ENCODE measurements at regions not wholly inside any gene's neighbourhood (a gene's known extent, or its start where the extent isn't known, plus 50 kb on each side); places are given as distances from the start of the nearest gene placed in this dataset.

DNA sequence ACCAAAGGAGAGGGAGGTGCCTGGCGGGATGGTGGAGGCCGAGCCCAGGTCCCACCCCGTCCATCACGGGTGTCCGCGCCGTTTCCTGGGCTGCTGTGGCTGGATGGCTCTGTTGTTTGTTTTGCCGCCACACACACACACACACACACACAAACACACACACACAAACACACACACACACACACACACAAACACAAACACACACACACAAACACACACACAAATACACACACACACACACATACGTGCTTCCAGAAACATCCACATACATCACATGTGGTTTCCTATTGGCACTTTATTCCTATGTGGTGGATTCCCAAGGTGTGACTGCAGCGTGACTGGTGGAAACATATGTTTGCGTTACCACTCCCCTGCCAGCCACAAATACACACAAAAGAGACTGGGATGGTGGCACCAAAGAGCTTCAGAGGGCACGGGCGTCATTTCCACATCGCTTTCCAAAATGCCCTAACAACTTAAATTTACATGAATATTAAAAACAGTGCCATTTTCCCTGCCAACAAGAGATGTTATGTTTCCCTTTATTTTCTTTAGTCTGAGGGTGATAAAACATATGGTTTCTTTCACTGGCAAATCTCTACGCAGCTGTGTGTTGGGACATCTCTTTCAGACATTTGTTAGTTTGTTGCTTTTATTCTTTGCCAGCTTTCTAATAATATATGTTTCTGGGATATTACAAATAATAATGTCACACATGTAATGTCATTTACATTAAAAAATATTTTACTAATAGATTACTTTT, 356.8 kb downstream of the BRD1 start:
- POLR2A ChIA-PET: no interaction called here
- H4K20me1 ChIP-seq (ENCODE audit: control insufficient read depth, insufficient read depth, low read length, poor library complexity, severe bottlenecking): no peaks in the 10 kb centered on the region
- no peak for TF ChIP-seq EZH2 (IDR thresholded peaks at IDR 0.05; ENCODE audit: borderline replicate concordance, insufficient read depth, low read depth, low read length, poor library complexity, severe bottlenecking)
- TF ChIP-seq, protein P1, sequence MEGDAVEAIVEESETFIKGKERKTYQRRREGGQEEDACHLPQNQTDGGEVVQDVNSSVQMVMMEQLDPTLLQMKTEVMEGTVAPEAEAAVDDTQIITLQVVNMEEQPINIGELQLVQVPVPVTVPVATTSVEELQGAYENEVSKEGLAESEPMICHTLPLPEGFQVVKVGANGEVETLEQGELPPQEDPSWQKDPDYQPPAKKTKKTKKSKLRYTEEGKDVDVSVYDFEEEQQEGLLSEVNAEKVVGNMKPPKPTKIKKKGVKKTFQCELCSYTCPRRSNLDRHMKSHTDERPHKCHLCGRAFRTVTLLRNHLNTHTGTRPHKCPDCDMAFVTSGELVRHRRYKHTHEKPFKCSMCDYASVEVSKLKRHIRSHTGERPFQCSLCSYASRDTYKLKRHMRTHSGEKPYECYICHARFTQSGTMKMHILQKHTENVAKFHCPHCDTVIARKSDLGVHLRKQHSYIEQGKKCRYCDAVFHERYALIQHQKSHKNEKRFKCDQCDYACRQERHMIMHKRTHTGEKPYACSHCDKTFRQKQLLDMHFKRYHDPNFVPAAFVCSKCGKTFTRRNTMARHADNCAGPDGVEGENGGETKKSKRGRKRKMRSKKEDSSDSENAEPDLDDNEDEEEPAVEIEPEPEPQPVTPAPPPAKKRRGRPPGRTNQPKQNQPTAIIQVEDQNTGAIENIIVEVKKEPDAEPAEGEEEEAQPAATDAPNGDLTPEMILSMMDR (IDR thresholded peaks at IDR 0.05): no peak
- Mint-ChIP-seq H3K4me1 (no peaks in the 10 kb centered on the region), H3K27me3 (no peaks in the 10 kb centered on the region), H3K4me3 (no peak overlapping the region), H3K27ac (no peak overlapping the region), H3K9me3 (ENCODE audit: insufficient read depth) (no peaks in the 10 kb centered on the region)
- H3K4me2 ChIP-seq (replicated peaks; ENCODE audit: low read depth, low read length, poor library complexity, severe bottlenecking): no peak overlapping the region
- no peak overlapping the region for H3K9ac ChIP-seq (ENCODE audit: low read length)
- H2AFZ ChIP-seq (ENCODE audit: insufficient read depth, low read depth, low read length, poor library complexity, severe bottlenecking): no peak overlapping the region
- 100% methylated on average over 3 of the region's 15 CpGs for WGBS (ENCODE audit: insufficient coverage)
- no peaks in the 10 kb centered on the region for H3K79me2 ChIP-seq (ENCODE audit: control insufficient read depth, insufficient read depth, low read length)
- no peak overlapping the region for H3K4me3 ChIP-seq (ENCODE audit: control extremely low read depth in 1 of 5, extremely low read depth in 1 of 5, insufficient read depth in 1 of 5, low read depth in 2 of 5, low read length in 4 of 5)
- no peaks in the 10 kb centered on the region for H3K36me3 ChIP-seq (replicated peaks in 1 of 2; ENCODE audit: control extremely low read depth in 1 of 2, control insufficient read depth in 1 of 2, extremely low read depth in 1 of 2, insufficient read depth in 2 of 2, low read length in 1 of 2)
- H3K4me1 ChIP-seq (ENCODE audit: control insufficient read depth in 2 of 2, insufficient read depth in 2 of 2, low read length in 2 of 2): no peaks in the 10 kb centered on the region
- DNase-seq: no peak
- H3K27ac ChIP-seq (ENCODE audit: low read length in 2 of 2): no peak overlapping the region
- CTCF ChIA-PET: no interaction called here
- intact Hi-C loops (cut with micrococcal nuclease): no loop called here
- H3K27me3 ChIP-seq (replicated peaks in 1 of 4; ENCODE audit: control extremely low read depth in 1 of 4, control insufficient read depth in 3 of 4, insufficient read depth in 4 of 4, low read length in 3 of 4): no peaks in the 10 kb centered on the region
- ATAC-seq (ENCODE audit: low read depth): no peak
- H3K9me3 ChIP-seq (ENCODE audit: control extremely low read depth in 1 of 3, control insufficient read depth in 2 of 3, insufficient read depth in 1 of 3, low read length in 2 of 3): peaks cover 0 to 13% (median 0%) of the 10 kb centered on the region in 3 donors

DNA sequence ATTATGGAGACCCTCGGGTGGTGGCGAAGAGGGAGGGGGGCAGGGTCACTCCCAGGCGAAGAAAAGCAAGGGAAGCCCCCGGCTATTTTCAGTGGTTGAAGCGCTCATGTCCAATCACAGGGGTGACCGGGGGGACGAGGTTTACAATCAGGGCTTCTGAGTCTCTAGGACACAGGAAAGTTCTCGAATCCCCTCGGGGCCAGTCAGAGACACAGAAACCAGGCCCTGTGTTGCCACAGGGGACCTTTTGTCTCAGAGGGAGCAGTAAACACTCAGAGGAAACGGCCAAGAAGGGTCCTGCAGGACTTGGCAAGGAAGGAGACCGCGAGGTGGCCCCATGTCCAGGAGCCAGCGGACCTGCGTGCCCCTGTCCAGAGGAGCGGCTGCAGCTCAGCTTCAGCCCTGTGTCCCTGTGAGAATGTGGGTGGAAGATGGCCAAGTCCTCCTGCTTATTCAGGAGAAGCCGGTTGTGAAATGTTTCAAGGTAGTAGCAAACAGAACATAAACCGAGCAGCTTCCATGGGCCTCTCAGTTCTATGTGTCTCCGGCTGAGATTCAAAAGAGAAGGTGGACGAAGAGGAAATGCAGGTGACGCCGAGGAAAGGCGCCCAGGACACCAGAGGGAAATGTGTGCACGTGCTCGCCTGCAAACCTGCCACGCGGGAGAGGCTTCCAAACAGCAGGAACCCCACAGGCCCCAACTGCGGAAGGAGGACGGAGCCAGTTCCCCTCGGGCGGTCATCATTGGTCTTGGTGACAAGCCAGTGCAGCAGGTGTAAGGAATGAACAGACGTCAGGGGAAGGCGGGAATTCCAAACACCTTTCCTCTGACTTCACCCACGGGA, 357.6 kb downstream of the BRD1 start:
- DNase-seq: no peak

More for the DNA sequence above, 357.6 kb downstream of the BRD1 start:
- H3K9me3 ChIP-seq (ENCODE audit: control extremely low read depth in 1 of 3, control insufficient read depth in 2 of 3, insufficient read depth in 1 of 3, low read length in 2 of 3): peaks cover 0 to 13% (median 0%) of the 10 kb centered on the region in 3 donors
- H3K36me3 ChIP-seq (replicated peaks in 1 of 2; ENCODE audit: control extremely low read depth in 1 of 2, control insufficient read depth in 1 of 2, extremely low read depth in 1 of 2, insufficient read depth in 2 of 2, low read length in 1 of 2): no peaks in the 10 kb centered on the region
- no peak overlapping the region for H3K4me3 ChIP-seq (ENCODE audit: control extremely low read depth in 1 of 5, extremely low read depth in 1 of 5, insufficient read depth in 1 of 5, low read depth in 2 of 5, low read length in 4 of 5)
- no peaks in the 10 kb centered on the region for H3K4me1 Mint-ChIP-seq
- WGBS (ENCODE audit: insufficient coverage): 91% methylated on average over 32 of the region's 33 CpGs
- ATAC-seq (ENCODE audit: low read depth): no peak
- H3K79me2 ChIP-seq (ENCODE audit: control insufficient read depth, insufficient read depth, low read length): no peaks in the 10 kb centered on the region
- H2AFZ ChIP-seq (ENCODE audit: insufficient read depth, low read depth, low read length, poor library complexity, severe bottlenecking): no peak overlapping the region
- no peaks in the 10 kb centered on the region for H3K27me3 ChIP-seq (replicated peaks in 1 of 4; ENCODE audit: control extremely low read depth in 1 of 4, control insufficient read depth in 3 of 4, insufficient read depth in 4 of 4, low read length in 3 of 4)
- H3K27ac Mint-ChIP-seq: no peak overlapping the region
- H4K20me1 ChIP-seq (ENCODE audit: control insufficient read depth, insufficient read depth, low read length, poor library complexity, severe bottlenecking): no peaks in the 10 kb centered on the region
- no peak overlapping the region for H3K4me3 Mint-ChIP-seq
- no peaks in the 10 kb centered on the region for H3K27me3 Mint-ChIP-seq
- H3K4me1 ChIP-seq (ENCODE audit: control insufficient read depth in 2 of 2, insufficient read depth in 2 of 2, low read length in 2 of 2): no peaks in the 10 kb centered on the region
- no peak for TF ChIP-seq EZH2 (IDR thresholded peaks at IDR 0.05; ENCODE audit: borderline replicate concordance, insufficient read depth, low read depth, low read length, poor library complexity, severe bottlenecking)
- TF ChIP-seq, protein P1 (IDR thresholded peaks at IDR 0.05): no peak
- no peaks in the 10 kb centered on the region for H3K9me3 Mint-ChIP-seq (ENCODE audit: insufficient read depth)
- no peak overlapping the region for H3K4me2 ChIP-seq (replicated peaks; ENCODE audit: low read depth, low read length, poor library complexity, severe bottlenecking)
- H3K9ac ChIP-seq (ENCODE audit: low read length): no peak overlapping the region
- no peak overlapping the region for H3K27ac ChIP-seq (ENCODE audit: low read length in 2 of 2)
- ChIA-PET CTCF (no interaction called here), POLR2A (no interaction called here)
- intact Hi-C loops (cut with micrococcal nuclease): no loop called here
